Astrocyte of the spinal cord (primary cell): ENCODE measurements at regions not wholly inside any gene's neighbourhood (a gene's known extent, or its start where the extent isn't known, plus 50 kb on each side); places are given as distances from the start of the nearest gene placed in this dataset.
A peak's percentile ranks its signal among the peaks of the same experiment; 100 is the strongest.

Source experiments
- DNase-seq: peaks from one replicate; pipeline ENCODE4 v3.0.0; 2011; ENCODE audit warnings: low read depth, low spot score
- H3K4me3 ChIP-seq: 2 replicates; pipeline ENCODE4 v1.5.1; 2011; ENCODE audit warnings: low read depth, mild to moderate bottlenecking, low read length, moderate library complexity
- in situ Hi-C: cut with HindIII; loops from 2 replicates; pipeline ENCODE4 v1.10.0; 2017; ENCODE audit warnings: low sequenced_read_pairs
- TF ChIP-seq, protein P1 (sequence below): IDR thresholded peaks from 2 replicates; pipeline ENCODE4 v1.5.1; 2012; ENCODE audit warnings: low read depth, mild to moderate bottlenecking, low read length, inconsistent platforms

DNA sequence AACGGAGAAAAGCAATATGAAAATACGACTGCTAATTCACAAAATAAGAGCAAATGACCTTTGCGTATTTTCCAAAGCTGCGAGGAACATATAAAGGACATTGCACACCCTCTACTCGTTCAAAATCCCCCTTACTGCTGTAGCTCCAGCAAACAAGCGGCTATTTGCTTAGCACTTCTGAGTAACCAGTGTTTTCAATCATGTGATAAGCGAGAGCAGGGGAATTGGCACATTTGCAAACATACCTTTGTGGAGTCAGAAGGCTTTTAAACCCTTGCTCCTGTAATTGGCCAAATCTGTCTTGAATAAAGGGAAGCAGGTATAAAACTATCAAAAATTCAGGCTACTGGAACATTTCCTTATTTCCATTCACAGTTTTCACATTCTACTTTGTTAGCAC lies 610.2 kb downstream of the UBE2NL start:
- DNase-seq: no peak
- in situ Hi-C loops: no loop called here
- H3K4me3 ChIP-seq: no peak overlapping the region
- TF ChIP-seq, protein P1, sequence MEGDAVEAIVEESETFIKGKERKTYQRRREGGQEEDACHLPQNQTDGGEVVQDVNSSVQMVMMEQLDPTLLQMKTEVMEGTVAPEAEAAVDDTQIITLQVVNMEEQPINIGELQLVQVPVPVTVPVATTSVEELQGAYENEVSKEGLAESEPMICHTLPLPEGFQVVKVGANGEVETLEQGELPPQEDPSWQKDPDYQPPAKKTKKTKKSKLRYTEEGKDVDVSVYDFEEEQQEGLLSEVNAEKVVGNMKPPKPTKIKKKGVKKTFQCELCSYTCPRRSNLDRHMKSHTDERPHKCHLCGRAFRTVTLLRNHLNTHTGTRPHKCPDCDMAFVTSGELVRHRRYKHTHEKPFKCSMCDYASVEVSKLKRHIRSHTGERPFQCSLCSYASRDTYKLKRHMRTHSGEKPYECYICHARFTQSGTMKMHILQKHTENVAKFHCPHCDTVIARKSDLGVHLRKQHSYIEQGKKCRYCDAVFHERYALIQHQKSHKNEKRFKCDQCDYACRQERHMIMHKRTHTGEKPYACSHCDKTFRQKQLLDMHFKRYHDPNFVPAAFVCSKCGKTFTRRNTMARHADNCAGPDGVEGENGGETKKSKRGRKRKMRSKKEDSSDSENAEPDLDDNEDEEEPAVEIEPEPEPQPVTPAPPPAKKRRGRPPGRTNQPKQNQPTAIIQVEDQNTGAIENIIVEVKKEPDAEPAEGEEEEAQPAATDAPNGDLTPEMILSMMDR: no peak

DNA sequence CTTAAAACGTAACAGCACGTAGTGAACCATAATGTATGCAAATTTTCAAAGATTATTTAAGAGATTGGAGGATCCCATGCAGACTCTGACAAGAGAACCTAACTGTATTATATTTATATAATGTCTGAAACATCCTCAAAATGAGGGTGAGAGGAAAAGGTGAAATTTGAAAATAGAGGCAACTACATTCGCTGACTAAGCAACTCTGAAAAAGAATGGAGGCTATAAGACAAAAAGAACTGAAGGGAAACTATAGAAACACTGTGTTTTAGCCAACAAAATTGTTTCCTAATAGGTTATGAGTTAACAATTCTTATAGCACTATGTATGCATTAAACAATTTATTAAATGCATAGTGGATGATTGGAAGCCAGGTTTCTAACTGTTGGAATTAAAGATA lies 648.0 kb downstream of the UBE2NL start:
- no peak overlapping the region for H3K4me3 ChIP-seq
- TF ChIP-seq, protein P1: no peak
- no peak for DNase-seq
- in situ Hi-C loops: no loop called here

DNA sequence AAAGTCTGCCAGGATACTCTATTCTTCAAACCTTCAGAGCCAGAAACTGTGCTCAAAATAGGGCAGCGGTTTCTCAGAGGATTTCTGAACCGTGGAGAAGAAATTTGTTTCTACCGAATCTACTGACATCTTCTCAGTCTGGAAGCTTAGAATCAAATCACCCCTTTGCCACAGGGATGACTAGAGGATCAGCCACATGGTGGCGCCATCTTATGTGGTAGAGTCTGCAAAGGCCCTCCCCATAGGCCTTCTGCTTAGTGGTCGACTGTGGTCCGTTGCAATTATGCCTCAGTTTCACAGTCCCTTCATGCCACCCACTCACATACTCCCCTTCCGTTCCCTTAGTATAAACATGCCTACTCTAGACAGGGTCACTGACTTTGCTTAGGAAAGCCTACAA lies 680.7 kb upstream of the SPANXN1 start:
- in situ Hi-C loops: no loop called here
- no peak for DNase-seq
- H3K4me3 ChIP-seq: no peak overlapping the region
- TF ChIP-seq, protein P1: no peak

DNA sequence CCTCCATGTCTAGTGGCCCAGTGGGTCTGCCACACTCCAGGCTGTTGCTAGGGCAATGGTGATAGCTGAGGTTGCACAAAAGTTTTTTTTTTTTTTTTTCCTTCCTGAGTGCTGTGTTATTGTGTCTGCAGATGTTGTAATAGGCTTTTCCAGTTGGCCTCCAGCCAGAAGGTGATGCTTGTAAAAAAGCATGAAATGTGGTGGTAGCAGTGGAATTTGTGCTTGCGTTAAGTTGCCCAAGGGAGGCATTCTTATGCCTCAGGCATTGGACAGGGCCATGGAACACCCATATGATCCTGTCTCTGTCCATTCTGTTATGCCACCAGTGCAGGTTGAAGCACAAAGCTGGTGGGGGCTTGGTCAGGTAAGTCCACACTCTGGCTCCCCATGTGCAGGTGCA lies 660.5 kb upstream of the SPANXN1 start:
- in situ Hi-C loops: no loop called here
- TF ChIP-seq, protein P1: no peak
- H3K4me3 ChIP-seq: no peak overlapping the region
- DNase-seq: peak; percentile 36

DNA sequence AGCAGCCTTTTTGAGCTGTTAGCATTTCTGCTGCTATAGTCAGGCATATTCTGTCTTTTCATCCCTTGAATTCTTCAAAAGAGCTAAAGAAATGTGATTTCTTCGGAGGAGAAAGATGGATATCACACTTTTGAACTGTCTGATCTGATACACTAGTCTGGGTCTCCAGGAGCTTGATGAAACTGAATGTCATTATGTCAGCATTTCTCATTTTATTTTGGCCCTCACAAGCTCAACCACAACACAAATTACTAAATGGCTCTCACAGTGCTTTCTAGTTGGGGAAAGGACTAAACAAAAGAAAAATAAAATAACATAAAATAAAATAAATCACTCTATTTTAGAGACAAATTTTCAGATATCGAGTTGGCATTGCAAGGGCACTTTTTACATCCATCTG lies 655.3 kb upstream of the SPANXN1 start:
- TF ChIP-seq, protein P1: no peak
- in situ Hi-C loops: no loop called here
- H3K4me3 ChIP-seq: no peak overlapping the region
- DNase-seq: no peak

DNA sequence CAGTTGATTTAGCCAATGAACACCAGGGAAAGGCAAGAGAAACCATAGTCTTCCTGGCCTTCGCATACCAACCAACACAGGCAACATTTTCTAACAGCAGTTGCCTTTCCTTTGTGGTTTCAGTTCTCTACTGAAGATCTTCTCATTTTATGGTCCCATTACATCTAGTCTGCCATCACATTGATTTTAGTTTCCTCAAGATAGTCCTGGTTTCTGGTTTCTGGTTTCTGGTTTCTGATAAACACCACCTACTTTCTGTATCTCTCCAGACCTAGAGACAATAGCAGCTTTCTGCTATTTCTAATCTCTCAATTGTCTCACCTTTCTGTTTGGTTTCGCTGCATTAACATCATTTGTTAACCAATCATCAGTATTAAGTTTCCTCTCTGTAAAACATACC lies 646.3 kb upstream of the SPANXN1 start:
- H3K4me3 ChIP-seq: no peak overlapping the region
- DNase-seq: no peak
- TF ChIP-seq, protein P1: no peak
- in situ Hi-C loops: no loop called here

DNA sequence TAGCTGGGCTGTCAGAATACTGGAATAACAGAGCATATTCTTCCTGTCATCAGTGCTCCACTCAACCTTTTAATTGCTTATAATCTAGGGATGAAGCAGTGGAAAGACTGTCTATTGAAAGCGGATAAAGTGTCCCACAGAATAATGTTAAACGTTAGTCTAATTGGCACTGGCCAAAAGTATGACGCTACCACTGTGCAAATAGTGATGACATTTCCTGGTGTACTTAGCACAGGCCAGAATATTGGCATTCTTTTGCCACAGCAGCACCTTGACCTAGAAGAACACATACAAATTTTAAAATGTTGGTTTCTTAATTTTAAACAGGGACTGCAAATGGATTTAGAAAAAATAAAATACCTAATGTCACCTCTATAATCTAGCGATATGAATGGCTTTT lies 635.2 kb upstream of the SPANXN1 start:
- in situ Hi-C loops: no loop called here
- no peak overlapping the region for H3K4me3 ChIP-seq
- DNase-seq: no peak
- TF ChIP-seq, protein P1: no peak
